Keratinocyte (primary cell): ENCODE measurements at regions not wholly inside any gene's neighbourhood (a gene's known extent, or its start where the extent isn't known, plus 50 kb on each side); places are given as distances from the start of the nearest gene placed in this dataset.

Experiments used
- DNase-seq: peaks from one replicate; pipeline ENCODE4 v3.0.0-alpha.2; 2011; ENCODE audit warnings: low read depth, missing footprints, low spot score
- FAIRE-seq: peaks from 2 replicates; lab custom pipeline; 2011; peaks lifted over from hg19 to GRCh38; lab: Jason Lieb, UNC
- H2AFZ ChIP-seq: 2 replicates; pipeline ENCODE4 v1.6.0; 2012; ENCODE audit warnings: low read length, control low read depth, inconsistent platforms; ENCODE audit not compliant: control insufficient read depth
- H3K27ac ChIP-seq: 2 replicates; pipeline ENCODE4 v1.5.1; 2011; ENCODE audit warnings: low read length; ENCODE audit not compliant: control insufficient read depth, insufficient read depth
- H3K27me3 ChIP-seq: 3 replicates; pipeline ENCODE4 v1.6.0; 2011; ENCODE audit warnings: low read length; ENCODE audit not compliant: control insufficient read depth, insufficient read depth; ENCODE audit errors: extremely low read depth
- H3K36me3 ChIP-seq, 2 experiments: 2 replicates in 1 of 2; 3 replicates in 1 of 2; pipeline ENCODE4 v1.5.1; 2011; ENCODE audit warnings: low read length in 2 of 2, mild to moderate bottlenecking in 1 of 2; ENCODE audit not compliant: control insufficient read depth in 2 of 2, insufficient read depth in 2 of 2; ENCODE audit errors: extremely low read depth in 1 of 2
- H3K4me1 ChIP-seq: 3 replicates; pipeline ENCODE4 v1.5.1; 2011; ENCODE audit warnings: low read length; ENCODE audit not compliant: control insufficient read depth, insufficient read depth; ENCODE audit errors: extremely low read depth
- H3K4me2 ChIP-seq: 3 replicates; pipeline ENCODE4 v1.6.0; 2011; ENCODE audit warnings: low read depth, low read length; ENCODE audit not compliant: control insufficient read depth, insufficient read depth; ENCODE audit errors: extremely low read depth
- H3K4me3 ChIP-seq, 3 experiments: fragments of 200-600 bp in 1 of 3; sonication (generic) in 1 of 3; 2 replicates in 2 of 3; 3 replicates in 1 of 3; pipeline ENCODE4 v1.5.1; 2011 to 2016; ENCODE audit warnings: low read length in 3 of 3, mild to moderate bottlenecking in 3 of 3, control low read depth in 2 of 3, inconsistent platforms in 1 of 3, low read depth in 1 of 3, mixed read lengths in 1 of 3, mixed run types in 1 of 3, moderate library complexity in 1 of 3; ENCODE audit not compliant: control insufficient read depth in 2 of 3, insufficient read depth in 2 of 3; ENCODE audit errors: extremely low read depth in 1 of 3
- H3K79me2 ChIP-seq: 2 replicates; pipeline ENCODE4 v1.6.0; 2012; ENCODE audit warnings: low read length; ENCODE audit not compliant: control insufficient read depth, insufficient read depth
- H3K9ac ChIP-seq: 3 replicates; pipeline ENCODE4 v1.6.0; 2011; ENCODE audit warnings: low read length; ENCODE audit not compliant: control insufficient read depth, insufficient read depth; ENCODE audit errors: extremely low read depth
- H3K9me1 ChIP-seq: 3 replicates; pipeline ENCODE4 v1.6.0; 2011; ENCODE audit warnings: low read length; ENCODE audit not compliant: control insufficient read depth, insufficient read depth; ENCODE audit errors: extremely low read depth
- H3K9me3 ChIP-seq: 2 replicates; pipeline ENCODE4 v1.5.1; 2012; ENCODE audit warnings: low read depth, low read length; ENCODE audit not compliant: control insufficient read depth
- H4K20me1 ChIP-seq: 3 replicates; pipeline ENCODE4 v1.6.0; 2011; ENCODE audit warnings: low read length; ENCODE audit not compliant: control insufficient read depth, insufficient read depth; ENCODE audit errors: extremely low read depth
- CTCF ChIP-seq, 3 experiments: IDR thresholded peaks in 1 of 3; conservative IDR thresholded peaks in 1 of 3; optimal IDR thresholded peaks in 1 of 3; 2 replicates in 2 of 3; 3 replicates in 1 of 3; pipeline versions ENCODE3 to v1.5.1; 2011; ENCODE audit warnings: low read length in 3 of 3, mild to moderate bottlenecking in 3 of 3, moderate library complexity in 2 of 3, control low read depth in 1 of 3, inconsistent platforms in 1 of 3; ENCODE audit not compliant: insufficient read depth in 2 of 3; ENCODE audit errors: extremely low read depth in 1 of 3
- EZH2 ChIP-seq: IDR thresholded peaks from one replicate; pipeline ENCODE4 v1.6.1; 2012; ENCODE audit warnings: inconsistent platforms, mild to moderate bottlenecking, low read length, moderate library complexity
- dilution Hi-C: fragments of 300-500 bp; cut with MboI; formaldehyde crosslinking; loops from one replicate; pipeline ENCODE4 v1.7.0; 2020; ENCODE audit warnings: low sequenced_read_pairs; ENCODE audit not compliant: extremely low pct_ligation_motif_present

GRCh38 chr10:81095238-81095637, 557.5 kb downstream of the SH2D4B start:
- dilution Hi-C loops: no loop called here
- H3K4me3 ChIP-seq: no peak overlapping the region
- H3K79me2 ChIP-seq: no peaks in the 10 kb centered on the region
- H3K4me1 ChIP-seq: no peaks in the 10 kb centered on the region
- TF ChIP-seq CTCF (optimal IDR thresholded peaks at IDR 0.05 in 1 of 3, IDR thresholded peaks at IDR 0.05 in 1 of 3, conservative IDR thresholded peaks at IDR 0.05 in 1 of 3; ENCODE audit: extremely low read depth in 1 of 3, insufficient read depth in 2 of 3, low read length in 3 of 3) (no peak), EZH2 (no peak)
- H3K27me3 ChIP-seq: no peaks in the 10 kb centered on the region
- H3K9me1 ChIP-seq: no peaks in the 10 kb centered on the region
- H3K36me3 ChIP-seq: no peaks in the 10 kb centered on the region
- no peak for DNase-seq
- H3K27ac ChIP-seq: no peak overlapping the region
- H3K4me2 ChIP-seq: no peak overlapping the region
- H3K9me3 ChIP-seq: no peaks in the 10 kb centered on the region
- H3K9ac ChIP-seq: no peak overlapping the region
- no peak for FAIRE-seq
- no peak overlapping the region for H2AFZ ChIP-seq
- H4K20me1 ChIP-seq: no peaks in the 10 kb centered on the region

- no peaks in the 10 kb centered on the region for H4K20me1 ChIP-seq
Measured at GRCh38 chr10:81096558-81096957, 558.9 kb downstream of the SH2D4B start.

More at GRCh38 chr10:81096558-81096957, 558.9 kb downstream of the SH2D4B start:
- Histone ChIP-seq H3K9ac (no peak overlapping the region), H3K9me1 (no peaks in the 10 kb centered on the region), H2AFZ (no peak overlapping the region), H3K9me3 (no peaks in the 10 kb centered on the region), H3K4me3 (no peak overlapping the region), H3K4me2 (no peak overlapping the region), H3K36me3 (no peaks in the 10 kb centered on the region), H3K27ac (no peak overlapping the region), H3K79me2 (no peaks in the 10 kb centered on the region), H3K4me1 (no peaks in the 10 kb centered on the region), H3K27me3 (no peaks in the 10 kb centered on the region)
- no peak for FAIRE-seq
- TF ChIP-seq CTCF (optimal IDR thresholded peaks at IDR 0.05 in 1 of 3, IDR thresholded peaks at IDR 0.05 in 1 of 3, conservative IDR thresholded peaks at IDR 0.05 in 1 of 3; ENCODE audit: extremely low read depth in 1 of 3, insufficient read depth in 2 of 3, low read length in 3 of 3) (no peak), EZH2 (no peak)
- dilution Hi-C loops: no loop called here
- DNase-seq: no peak
